GM18499 (cell line): ENCODE measurements at regions not wholly inside any gene's neighbourhood (a gene's known extent, or its start where the extent isn't known, plus 50 kb on each side); places are given as distances from the start of the nearest gene placed in this dataset.

Experiments
- ATAC-seq: cut with Tn5 transposase; IDR thresholded peaks from one replicate; pipeline ENCODE4 v1.9.1; 2021; ENCODE audit warnings: moderate number of reproducible peaks; ENCODE audit not compliant: insufficient read depth, unreplicated experiment

GRCh38 chr2:104429639-104430358 is 424.1 kb upstream of the POU3F3 start:
- no peak for ATAC-seq

GRCh38 chr2:104430359-104430740 is 423.6 kb upstream of the POU3F3 start:
- ATAC-seq, result no peak

- no peak for ATAC-seq
Observed at GRCh38 chr2:104430852-104431251, 423.1 kb upstream of the POU3F3 start.

- no peak for ATAC-seq
Observed at GRCh38 chr2:104431701-104432121, 422.2 kb upstream of the POU3F3 start.

- ATAC-seq, result no peak
Observed at GRCh38 chr2:104432401-104432800, 421.5 kb upstream of the POU3F3 start.

- ATAC-seq, result no peak
Observed at GRCh38 chr2:104432991-104433390, 420.9 kb upstream of the POU3F3 start.

- no peak for ATAC-seq
Observed at GRCh38 chr2:104433657-104434056, 420.3 kb upstream of the POU3F3 start.

- ATAC-seq, result peak; percentile 65
Observed at GRCh38 chr2:104434318-104434792, 419.6 kb upstream of the POU3F3 start.

GRCh38 chr2:104434966-104435365 is 418.9 kb upstream of the POU3F3 start:
- ATAC-seq, result no peak

- ATAC-seq, result no peak
Observed at GRCh38 chr2:104438481-104438880, 415.4 kb upstream of the POU3F3 start.

- no peak for ATAC-seq
Observed at GRCh38 chr2:104443145-104443544, 410.8 kb upstream of the POU3F3 start.

GRCh38 chr2:104444392-104444791 is 409.5 kb upstream of the POU3F3 start:
- no peak for ATAC-seq

GRCh38 chr2:104444889-104445288 is 409.0 kb upstream of the POU3F3 start:
- no peak for ATAC-seq

GRCh38 chr2:104447831-104448434 is 406.0 kb upstream of the POU3F3 start:
- ATAC-seq, result no peak

GRCh38 chr2:104448661-104449440 is 405.1 kb upstream of the POU3F3 start:
- no peak for ATAC-seq

- ATAC-seq, result no peak
Observed at GRCh38 chr2:104452558-104452957, 401.4 kb upstream of the POU3F3 start.

GRCh38 chr2:104462731-104463130 is 391.2 kb upstream of the POU3F3 start:
- no peak for ATAC-seq

GRCh38 chr2:104465981-104466380 is 387.9 kb upstream of the POU3F3 start:
- ATAC-seq, result no peak

- no peak for ATAC-seq
Observed at GRCh38 chr2:104468846-104469245, 385.1 kb upstream of the POU3F3 start.

- ATAC-seq, result no peak
Observed at GRCh38 chr2:104472076-104472475, 381.8 kb upstream of the POU3F3 start.

GRCh38 chr2:104473546-104473945 is 380.4 kb upstream of the POU3F3 start:
- no peak for ATAC-seq
